ENCODE measurements at regions not wholly inside any gene's neighbourhood (a gene's known extent, or its start where the extent isn't known, plus 50 kb on each side); places are given as distances from the start of the nearest gene placed in this dataset.
"Not testable (repeated sequence)": the region's sequence is repeated elsewhere in the genome, so short reads cannot be mapped to it uniquely, and the experiment has no call there.

GRCh38 chr3:87793337-87793877 is 265.4 kb downstream of the CGGBP1 start:
- DNase-seq (ENCODE audit: low read depth) = no peak

- peak; percentile 15 for DNase-seq (ENCODE audit: low read depth)
Observed at GRCh38 chr3:87792534-87793336, 266.1 kb downstream of the CGGBP1 start, which contains the start of gene HTR1F. HTR1F (plus strand) TSS chr3:87792706.

- no peak for DNase-seq (ENCODE audit: low read depth)
Observed at GRCh38 chr3:87792198-87792533, 266.6 kb downstream of the CGGBP1 start.

- no peak for DNase-seq (ENCODE audit: low read depth)
Observed at GRCh38 chr3:87791248-87792027, 267.4 kb downstream of the CGGBP1 start.

GRCh38 chr3:87789049-87789448 is 269.8 kb downstream of the CGGBP1 start:
- not testable (repeated sequence) for DNase-seq (ENCODE audit: low read depth)

- DNase-seq (ENCODE audit: low read depth) = no peak
Observed at GRCh38 chr3:87788516-87788915, 270.3 kb downstream of the CGGBP1 start.

- no peak for DNase-seq (ENCODE audit: low read depth)
Observed at GRCh38 chr3:87780811-87781210, 278.0 kb downstream of the CGGBP1 start.

- DNase-seq (ENCODE audit: low read depth) = no peak
Observed at GRCh38 chr3:87778876-87779275, 279.9 kb downstream of the CGGBP1 start.

GRCh38 chr3:87771337-87772192 is 287.2 kb downstream of the CGGBP1 start:
- DNase-seq (ENCODE audit: low read depth) = peak; percentile 55

- no peak for DNase-seq (ENCODE audit: low read depth)
Observed at GRCh38 chr3:87766721-87767120, 292.1 kb downstream of the CGGBP1 start.

GRCh38 chr3:87765256-87765655 is 293.5 kb downstream of the CGGBP1 start:
- DNase-seq (ENCODE audit: low read depth) = no peak

- no peak for DNase-seq (ENCODE audit: low read depth)
Observed at GRCh38 chr3:87761795-87762194, 297.0 kb downstream of the CGGBP1 start.

GRCh38 chr3:87761341-87761740 is 297.5 kb downstream of the CGGBP1 start:
- no peak for DNase-seq (ENCODE audit: low read depth)

- DNase-seq (ENCODE audit: low read depth) = no peak
Observed at GRCh38 chr3:87756616-87757015, 302.2 kb downstream of the CGGBP1 start.

- no peak for DNase-seq (ENCODE audit: low read depth)
Observed at GRCh38 chr3:87755852-87756251, 303.0 kb downstream of the CGGBP1 start.

GRCh38 chr3:87742250-87742649 is 316.6 kb downstream of the CGGBP1 start:
- no peak for DNase-seq (ENCODE audit: low read depth)

GRCh38 chr3:87740894-87741293 is 317.9 kb downstream of the CGGBP1 start:
- DNase-seq (ENCODE audit: low read depth) = not testable (repeated sequence)

- DNase-seq (ENCODE audit: low read depth) = not testable (repeated sequence)
Observed at GRCh38 chr3:87737817-87738216, 321.0 kb downstream of the CGGBP1 start.

GRCh38 chr3:87733671-87734367 is 325.0 kb downstream of the CGGBP1 start:
- DNase-seq (ENCODE audit: low read depth) = no peak

GRCh38 chr3:87732294-87732693 is 326.5 kb downstream of the CGGBP1 start:
- no peak for DNase-seq (ENCODE audit: low read depth)

GRCh38 chr3:87727783-87728182 is 331.0 kb downstream of the CGGBP1 start:
- no peak for DNase-seq (ENCODE audit: low read depth)

All from EH (cell line).